C4-2B (cell line): ENCODE measurements at regions not wholly inside any gene's neighbourhood (a gene's known extent, or its start where the extent isn't known, plus 50 kb on each side); places are given as distances from the start of the nearest gene placed in this dataset.
"Not testable (repeated sequence)": the region's sequence is repeated elsewhere in the genome, so short reads cannot be mapped to it uniquely, and the experiment has no call there.

ENCODE experiments used
- H3K27ac ChIP-seq: fragments of 450-650 bp; 2 replicates; pipeline ENCODE4 v1.5.1; 2017
- CTCF ChIP-seq: fragments of 450-650 bp; conservative IDR thresholded peaks from 2 replicates; pipeline ENCODE4 v1.5.1; 2017; ENCODE audit warnings: mild to moderate bottlenecking
- ZFX ChIP-seq: fragments of 450-650 bp; IDR thresholded peaks from 2 replicates; pipeline ENCODE4 v1.6.1; 2017

DNA sequence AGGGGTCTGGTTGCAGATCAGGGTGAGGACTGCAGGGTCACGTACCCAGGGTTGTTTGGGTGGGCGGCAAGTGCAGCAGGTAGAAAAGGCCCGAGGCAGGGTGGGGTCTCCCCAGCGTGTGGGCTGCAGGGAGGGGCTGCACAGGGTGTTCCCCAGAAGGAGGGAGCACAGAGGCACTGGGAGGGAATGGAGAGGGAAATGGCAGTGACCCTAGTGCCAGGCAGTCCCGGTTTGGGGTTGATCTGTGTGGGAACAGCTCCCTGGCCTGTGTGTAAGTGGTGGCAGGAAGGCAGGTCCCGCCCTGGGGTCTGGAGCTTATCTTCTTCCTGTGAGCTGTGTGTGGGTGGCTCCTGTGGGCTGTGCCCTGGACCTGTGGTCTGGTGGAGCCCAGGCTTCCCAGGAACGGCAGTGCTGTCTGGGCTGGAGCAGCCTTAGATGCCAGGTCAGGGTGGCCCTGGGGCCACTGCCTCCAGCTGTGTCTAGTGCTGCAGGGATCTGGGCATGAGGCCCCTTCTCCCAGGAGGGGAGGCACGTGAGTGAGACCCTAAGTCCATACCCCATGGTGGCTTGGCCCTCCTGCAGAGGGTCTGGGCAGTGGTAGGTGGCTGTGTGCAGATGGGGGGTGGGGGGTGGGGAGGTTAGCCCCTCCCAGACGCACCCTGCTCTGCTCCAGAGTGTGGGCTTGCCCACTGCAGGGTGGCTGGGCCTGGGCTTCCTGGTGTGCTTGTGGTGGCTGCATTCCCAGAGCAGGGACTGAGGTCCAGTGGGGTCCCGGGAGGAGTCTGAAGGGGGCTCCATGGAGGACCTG is 363.5 kb downstream of the TMEM121 start:
- TF ChIP-seq CTCF (no peak), ZFX (no peak)
- H3K27ac ChIP-seq, result no peak overlapping the region

DNA sequence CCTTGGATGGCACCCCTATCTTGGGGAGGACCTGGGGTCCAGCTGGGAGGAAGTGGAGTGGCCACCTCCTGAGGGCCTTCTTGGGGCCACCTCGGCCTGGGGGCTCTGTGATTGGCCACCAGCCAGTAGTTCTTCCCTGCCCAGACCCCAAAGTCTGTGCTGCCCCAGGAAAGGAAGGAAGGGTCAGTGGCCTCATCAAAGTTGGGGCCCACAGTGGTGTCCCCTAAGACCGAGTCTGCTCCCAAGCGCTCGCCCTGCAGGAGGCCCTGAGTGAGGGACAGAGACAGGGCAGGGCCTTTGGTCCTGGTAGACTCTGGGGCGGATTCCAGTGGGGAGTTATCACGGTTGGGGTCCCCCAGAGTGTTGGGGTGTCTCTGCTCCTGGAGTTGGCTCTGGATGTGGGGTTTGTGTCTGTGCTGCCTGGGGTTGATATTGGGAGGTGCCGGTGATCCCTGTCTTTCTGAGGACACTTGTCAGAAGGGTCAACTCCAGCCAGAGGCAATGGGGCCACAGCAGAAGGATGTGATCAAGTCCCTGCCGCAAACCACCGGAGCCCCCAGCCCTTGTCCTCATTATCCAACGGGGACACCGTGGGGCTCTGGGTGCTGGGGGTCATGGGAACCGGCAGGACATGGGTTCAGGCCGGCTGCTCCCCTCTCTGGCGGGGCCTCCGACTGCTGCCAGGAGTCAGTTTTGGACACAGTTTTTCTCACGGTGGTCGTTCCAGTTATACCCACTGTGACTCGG is 364.3 kb downstream of the TMEM121 start:
- H3K27ac ChIP-seq, result no peak overlapping the region
- TF ChIP-seq ZFX (no peak), CTCF (no peak)

GRCh38 chr14:105891221-105891602 is 364.8 kb downstream of the TMEM121 start:
- TF ChIP-seq ZFX (no peak), CTCF (no peak)
- no peak overlapping the region for H3K27ac ChIP-seq

GRCh38 chr14:105891631-105892452 is 365.5 kb downstream of the TMEM121 start:
- TF ChIP-seq ZFX (no peak), CTCF (no peak)
- no peak overlapping the region for H3K27ac ChIP-seq

- H3K27ac ChIP-seq, result not testable (repeated sequence)
Observed at GRCh38 chr14:105892453-105893441, 366.4 kb downstream of the TMEM121 start.

- not testable (repeated sequence) for H3K27ac ChIP-seq
Observed at GRCh38 chr14:105893686-105894085, 367.3 kb downstream of the TMEM121 start.

- H3K27ac ChIP-seq, result no peak overlapping the region
- TF ChIP-seq ZFX (no peak), CTCF (no peak)
Observed at GRCh38 chr14:105894125-105894977, 368.0 kb downstream of the TMEM121 start.
